AG09309 (cell line): ENCODE measurements at regions not wholly inside any gene's neighbourhood (a gene's known extent, or its start where the extent isn't known, plus 50 kb on each side); places are given as distances from the start of the nearest gene placed in this dataset.

ENCODE experiments used
- DNase-seq: peaks from one replicate; pipeline ENCODE4 v3.0.0-alpha.2; 2010; ENCODE audit warnings: low read depth
- H3K4me3 ChIP-seq: 2 replicates; pipeline ENCODE4 v1.5.1; 2011; ENCODE audit warnings: mild to moderate bottlenecking, low read depth, low read length, moderate library complexity; ENCODE audit not compliant: control insufficient read depth
- TF ChIP-seq, protein P1 (sequence below): IDR thresholded peaks from 2 replicates; pipeline ENCODE4 v1.5.1; 2011; ENCODE audit warnings: mild to moderate bottlenecking, low read depth, low read length, inconsistent platforms; ENCODE audit not compliant: insufficient read depth, control insufficient read depth; ENCODE audit errors: missing control alignments

DNA sequence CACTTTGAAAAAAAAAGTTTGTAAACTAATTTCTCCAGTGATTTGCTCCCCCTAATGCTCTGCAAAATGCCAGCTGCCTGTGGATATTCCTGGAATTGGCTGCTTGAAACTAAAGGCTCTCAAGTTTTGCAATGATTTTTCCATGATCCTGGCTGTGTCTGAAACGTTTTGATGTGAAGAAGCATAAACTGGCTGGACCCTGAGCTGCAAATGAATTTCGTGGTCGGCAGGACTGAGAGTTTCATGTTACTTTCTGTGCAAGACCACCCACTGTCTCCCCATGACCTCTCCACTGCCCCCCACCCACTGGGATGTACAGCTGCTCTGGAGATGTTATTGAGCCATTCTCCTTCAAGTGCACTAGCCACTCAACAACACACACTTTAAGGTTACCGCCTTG lies 171.3 kb upstream of the SSTR4 start:
- no peak for DNase-seq
- no peak overlapping the region for H3K4me3 ChIP-seq
- TF ChIP-seq, protein P1, sequence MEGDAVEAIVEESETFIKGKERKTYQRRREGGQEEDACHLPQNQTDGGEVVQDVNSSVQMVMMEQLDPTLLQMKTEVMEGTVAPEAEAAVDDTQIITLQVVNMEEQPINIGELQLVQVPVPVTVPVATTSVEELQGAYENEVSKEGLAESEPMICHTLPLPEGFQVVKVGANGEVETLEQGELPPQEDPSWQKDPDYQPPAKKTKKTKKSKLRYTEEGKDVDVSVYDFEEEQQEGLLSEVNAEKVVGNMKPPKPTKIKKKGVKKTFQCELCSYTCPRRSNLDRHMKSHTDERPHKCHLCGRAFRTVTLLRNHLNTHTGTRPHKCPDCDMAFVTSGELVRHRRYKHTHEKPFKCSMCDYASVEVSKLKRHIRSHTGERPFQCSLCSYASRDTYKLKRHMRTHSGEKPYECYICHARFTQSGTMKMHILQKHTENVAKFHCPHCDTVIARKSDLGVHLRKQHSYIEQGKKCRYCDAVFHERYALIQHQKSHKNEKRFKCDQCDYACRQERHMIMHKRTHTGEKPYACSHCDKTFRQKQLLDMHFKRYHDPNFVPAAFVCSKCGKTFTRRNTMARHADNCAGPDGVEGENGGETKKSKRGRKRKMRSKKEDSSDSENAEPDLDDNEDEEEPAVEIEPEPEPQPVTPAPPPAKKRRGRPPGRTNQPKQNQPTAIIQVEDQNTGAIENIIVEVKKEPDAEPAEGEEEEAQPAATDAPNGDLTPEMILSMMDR, result no peak

DNA sequence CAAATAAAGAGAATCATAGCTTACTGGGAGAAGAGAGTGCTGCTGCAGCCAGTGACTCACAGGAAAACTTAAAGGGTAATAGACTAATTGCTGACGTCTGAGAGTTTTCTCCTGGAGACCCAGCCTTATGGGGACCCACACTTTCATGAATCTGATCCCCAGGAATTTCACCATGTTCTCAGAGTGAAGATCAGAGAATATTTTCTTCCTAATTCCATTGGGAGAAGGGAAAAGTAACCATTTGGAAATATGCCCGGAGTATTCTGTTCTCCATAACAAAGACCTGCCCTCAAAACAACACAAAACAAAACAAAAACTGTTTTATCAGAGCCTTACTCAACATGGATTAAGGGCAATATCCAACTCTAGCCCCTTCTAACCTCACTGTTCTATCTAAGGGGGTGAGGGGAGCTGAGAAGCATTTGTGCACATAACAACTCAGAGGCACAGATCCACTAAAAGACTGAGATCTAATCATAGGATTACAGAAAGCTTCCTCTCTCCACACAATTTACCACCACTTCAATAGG lies 168.2 kb upstream of the SSTR4 start:
- TF ChIP-seq, protein P1, result no peak
- DNase-seq, result no peak
- H3K4me3 ChIP-seq, result no peak overlapping the region

DNA sequence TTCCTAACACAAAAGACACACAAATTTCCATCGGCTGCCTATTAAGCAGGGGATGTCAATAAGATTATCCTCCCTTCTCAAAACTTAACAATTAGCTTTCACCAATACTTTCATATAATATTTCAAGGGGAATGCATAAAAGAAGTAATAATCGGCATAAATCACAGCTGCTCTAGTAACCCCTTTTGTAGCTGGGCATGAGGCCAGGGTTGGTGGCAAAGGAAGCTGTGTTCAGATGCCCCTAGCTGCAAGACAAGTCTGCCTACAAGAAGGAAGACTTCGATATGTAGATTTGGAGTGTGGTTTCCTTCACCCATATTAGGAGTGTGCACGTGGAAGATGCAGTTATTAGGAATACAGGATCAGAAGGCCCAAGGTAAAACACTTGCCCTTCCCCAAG lies 156.9 kb upstream of the SSTR4 start:
- TF ChIP-seq, protein P1, result no peak
- H3K4me3 ChIP-seq, result no peak overlapping the region
- DNase-seq, result no peak

DNA sequence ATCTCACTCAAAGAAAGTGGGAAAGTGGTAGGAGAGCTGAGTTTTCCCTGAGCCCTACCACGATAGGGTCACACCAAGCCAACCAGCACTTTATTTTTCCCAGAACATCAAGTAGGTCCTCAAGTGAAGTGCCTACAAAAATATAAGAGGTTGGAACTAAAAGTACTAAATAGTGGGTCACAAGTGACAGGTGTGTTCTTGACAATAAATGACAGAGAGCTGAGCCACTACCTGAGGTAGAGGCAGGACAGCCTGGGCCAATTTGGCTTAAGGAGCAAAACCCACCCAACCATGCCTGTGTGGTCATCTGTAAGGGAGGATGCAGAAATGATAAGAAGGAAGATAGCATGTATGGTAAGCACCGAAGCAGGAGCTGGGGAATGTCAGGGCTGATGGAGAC lies 154.8 kb upstream of the SSTR4 start:
- TF ChIP-seq, protein P1, result no peak
- DNase-seq, result no peak
- no peak overlapping the region for H3K4me3 ChIP-seq

DNA sequence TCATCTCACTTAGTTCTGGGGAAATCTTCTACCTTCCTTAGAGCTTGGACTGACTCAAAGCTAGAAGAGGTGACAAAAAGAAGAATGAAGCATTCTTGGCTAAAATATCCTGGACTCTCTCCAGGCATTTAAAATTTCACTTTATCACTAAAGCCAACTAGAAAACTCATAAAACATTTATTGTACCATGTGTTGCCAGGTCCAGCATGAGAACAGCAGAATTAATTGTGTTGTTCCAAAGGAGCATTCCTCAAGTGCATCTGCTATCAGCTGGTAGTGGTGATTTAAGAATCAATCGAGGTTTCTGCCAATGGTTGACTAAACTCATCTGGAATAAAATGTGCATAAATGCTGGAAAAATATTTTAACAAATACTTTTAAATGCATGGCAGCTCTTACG lies 147.3 kb upstream of the SSTR4 start:
- H3K4me3 ChIP-seq, result no peak overlapping the region
- DNase-seq, result no peak
- TF ChIP-seq, protein P1, result no peak

DNA sequence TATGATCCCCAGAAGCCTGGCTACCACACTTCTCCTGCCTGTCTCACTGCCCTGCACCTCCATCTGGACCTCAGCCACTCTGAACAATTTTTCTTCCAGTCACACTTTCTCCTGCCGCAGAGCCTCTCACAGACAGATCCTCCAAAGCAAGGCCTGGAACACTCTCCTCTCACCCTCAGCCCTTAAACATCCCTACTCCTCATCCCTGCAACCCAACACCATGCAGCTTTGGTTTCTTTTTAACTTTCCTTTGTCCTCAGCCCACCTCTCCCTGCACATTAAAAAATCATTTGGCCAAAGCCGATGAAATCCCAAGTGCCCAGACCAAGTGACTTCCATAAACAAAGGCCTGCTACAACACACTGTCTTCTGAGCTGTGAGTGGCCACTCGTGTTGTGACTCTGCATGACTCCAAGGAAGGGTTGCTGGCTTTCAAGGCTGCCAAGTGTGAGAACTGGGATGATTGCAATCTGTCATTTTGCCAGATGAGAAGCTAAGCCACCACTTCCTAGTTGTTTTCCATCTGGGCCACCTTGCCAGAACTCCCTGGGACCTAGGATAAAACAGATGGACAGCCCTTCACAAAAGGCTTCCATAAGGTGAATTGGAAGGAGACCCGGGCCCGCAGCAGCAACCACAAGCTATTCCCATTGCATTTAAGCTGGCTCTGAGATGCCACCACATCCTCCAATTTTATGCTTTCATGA lies 144.4 kb upstream of the SSTR4 start:
- no peak for DNase-seq
- TF ChIP-seq, protein P1, result no peak

More for the DNA sequence above, 144.4 kb upstream of the SSTR4 start:
- H3K4me3 ChIP-seq, result no peak overlapping the region
